ENCODE measurements at regions not wholly inside any gene's neighbourhood (a gene's known extent, or its start where the extent isn't known, plus 50 kb on each side); places are given as distances from the start of the nearest gene placed in this dataset.

- DNase-seq, result no peak
Observed at GRCh38 chrX:16250296-16250695, 83.0 kb downstream of the MAGEB17 start.

GRCh38 chrX:16251782-16252181 lies 84.5 kb downstream of the MAGEB17 start:
- TF ChIP-seq CTCF (IDR thresholded peaks at IDR 0.05), result no peak
- TF ChIP-seq POLR2A (IDR thresholded peaks at IDR 0.05), result no peak
- no peaks in the 10 kb centered on the region for H3K4me1 ChIP-seq
- no peaks in the 10 kb centered on the region for H3K27me3 ChIP-seq
- no peaks in the 10 kb centered on the region for H3K36me3 ChIP-seq
- no peaks in the 10 kb centered on the region for H3K9me3 ChIP-seq
- WGBS, 2 donors, result 83 to 89% methylated on average over 4 of the region's 4 CpGs
- intact Hi-C loops (cut with DNase I), result no loop called here
- no peak overlapping the region for H3K4me3 ChIP-seq (replicated peaks in 1 of 3)
- no peak for DNase-seq
- H3K27ac ChIP-seq, result no peak overlapping the region

More at GRCh38 chrX:16250296-16250695, 83.0 kb downstream of the MAGEB17 start:
- no peak overlapping the region for H3K4me3 ChIP-seq (replicated peaks in 1 of 3)
- no peaks in the 10 kb centered on the region for H3K27me3 ChIP-seq
- no peak overlapping the region for H3K27ac ChIP-seq
- WGBS, 2 donors, result 40 to 71% methylated on average over 1 of the region's 1 CpG
- intact Hi-C loops (cut with DNase I), result no loop called here
- H3K4me1 ChIP-seq, result no peaks in the 10 kb centered on the region
- no peaks in the 10 kb centered on the region for H3K9me3 ChIP-seq
- no peaks in the 10 kb centered on the region for H3K36me3 ChIP-seq
- TF ChIP-seq CTCF (IDR thresholded peaks at IDR 0.05), result no peak
- TF ChIP-seq POLR2A (IDR thresholded peaks at IDR 0.05), result no peak

- Histone ChIP-seq H3K4me1 (no peaks in the 10 kb centered on the region), H3K4me3 (replicated peaks in 1 of 3) (no peak overlapping the region), H3K9me3 (no peaks in the 10 kb centered on the region), H3K27me3 (no peaks in the 10 kb centered on the region), H3K36me3 (no peaks in the 10 kb centered on the region), H3K27ac (no peak overlapping the region)
- intact Hi-C loops (cut with DNase I), result no loop called here
- no peak for TF ChIP-seq CTCF (IDR thresholded peaks at IDR 0.05)
- no peak for TF ChIP-seq POLR2A (IDR thresholded peaks at IDR 0.05)
- WGBS, 2 donors, result 50 to 57% methylated on average over 4 of the region's 4 CpGs
- no peak for DNase-seq
Observed at GRCh38 chrX:16258882-16259281, 91.6 kb downstream of the MAGEB17 start.

GRCh38 chrX:16267431-16267830 lies 100.2 kb downstream of the MAGEB17 start:
- Histone ChIP-seq H3K27ac (no peak overlapping the region), H3K27me3 (no peaks in the 10 kb centered on the region), H3K9me3 (no peaks in the 10 kb centered on the region), H3K4me1 (no peaks in the 10 kb centered on the region), H3K36me3 (no peaks in the 10 kb centered on the region), H3K4me3 (replicated peaks in 1 of 3) (no peak overlapping the region)
- intact Hi-C loops (cut with DNase I), result no loop called here
- TF ChIP-seq POLR2A (IDR thresholded peaks at IDR 0.05) (no peak), CTCF (IDR thresholded peaks at IDR 0.05) (no peak)
- DNase-seq, result no peak
- 88 to 100% methylated on average over 1 of the region's 1 CpG for WGBS, 2 donors

- TF ChIP-seq POLR2A (IDR thresholded peaks at IDR 0.05) (no peak), CTCF (IDR thresholded peaks at IDR 0.05) (no peak)
- 90 to 98% methylated on average over 2 of the region's 2 CpGs for WGBS, 2 donors
- Histone ChIP-seq H3K27me3 (no peaks in the 10 kb centered on the region), H3K9me3 (no peaks in the 10 kb centered on the region), H3K4me3 (replicated peaks in 1 of 3) (no peak overlapping the region), H3K27ac (no peak overlapping the region), H3K4me1 (no peaks in the 10 kb centered on the region), H3K36me3 (no peaks in the 10 kb centered on the region)
- DNase-seq, result no peak
- intact Hi-C loops (cut with DNase I), result no loop called here
Observed at GRCh38 chrX:16268206-16268605, 100.9 kb downstream of the MAGEB17 start.

All from thyroid gland (tissue), 4 donors.